Left cardiac atrium (tissue), 4 donors: ENCODE measurements at regions not wholly inside any gene's neighbourhood (a gene's known extent, or its start where the extent isn't known, plus 50 kb on each side); places are given as distances from the start of the nearest gene placed in this dataset.

Source experiments
- ATAC-seq, 2 donors: fragments of 200-7000 bp; cut with Tn5 transposase; one replicate each; pipeline ENCODE4 v1.9.1; 2020; ENCODE audit warnings: mild to moderate bottlenecking in 2 of 2, moderate library complexity in 2 of 2
- DNase-seq: peaks from one replicate; pipeline ENCODE4 v3.0.0-alpha.2; 2020
- intact Hi-C, 2 donors: fragments of 100-400 bp; cut with DNase I; formaldehyde crosslinking; loops; one replicate each; pipeline versions ENCODE4 v1.14.1 to v1.15.1; 2022 to 2023
- donor health status: DM: no; HTN: yes; CAD: no.
- donor health status: DM: no; HTN: yes; CAD: no; lungs with severe emphysema.
- donor health status: DM: yes; HTN: yes; CAD: no.
- donor health status: Dilated cardiomyopathy.

GRCh38 chr14:95034788-95035187 lies 122.5 kb downstream of the DICER1 start:
- no peak for DNase-seq
- no peak for ATAC-seq
- intact Hi-C loops, result no loop called here

DNA sequence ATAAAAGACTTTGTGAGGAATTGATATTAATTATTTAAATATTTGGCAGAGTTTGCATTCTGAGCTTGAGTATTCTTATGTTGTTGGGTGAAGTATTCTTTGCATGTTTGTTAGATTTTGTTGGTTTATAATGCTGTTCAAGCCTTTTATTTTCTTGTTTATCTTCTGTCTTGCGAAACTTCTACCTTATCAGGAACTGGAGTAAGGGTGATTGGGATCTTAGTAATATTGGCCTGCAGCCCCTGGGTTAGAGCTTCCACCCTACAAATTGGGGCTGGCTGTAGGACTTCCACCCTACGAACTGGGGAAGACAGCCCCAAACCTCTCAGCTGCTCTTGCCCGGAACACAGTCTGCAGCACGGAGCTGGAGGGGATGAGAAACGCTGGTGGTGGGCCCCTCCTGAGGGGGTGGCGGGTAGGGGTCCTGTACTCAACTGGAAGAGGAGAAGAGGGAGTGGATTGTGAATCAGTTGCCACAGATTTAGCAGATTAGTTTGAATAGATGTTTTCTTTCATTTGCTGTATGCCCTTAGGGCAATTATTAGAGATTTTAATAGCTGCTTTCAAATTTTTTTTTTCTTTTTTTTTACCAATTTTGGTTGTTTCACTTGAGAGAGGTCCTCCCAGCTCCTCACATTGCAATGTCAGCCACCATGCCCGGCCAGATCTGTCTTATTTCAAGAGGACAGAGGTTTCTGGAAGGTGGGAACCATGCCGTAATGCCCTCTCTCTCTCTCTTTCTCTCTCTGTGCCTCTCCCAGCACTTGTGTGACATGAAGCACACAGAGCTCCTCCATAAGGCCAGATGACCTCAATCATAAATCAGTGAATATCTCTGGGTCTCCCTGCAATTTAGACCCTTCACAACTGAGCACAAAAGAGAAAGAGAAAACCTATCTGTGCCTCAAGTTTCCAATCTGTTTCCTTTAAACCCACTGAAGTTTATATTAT lies 123.4 kb downstream of the DICER1 start:
- DNase-seq (no peak), ATAC-seq (no peak)

DNA sequence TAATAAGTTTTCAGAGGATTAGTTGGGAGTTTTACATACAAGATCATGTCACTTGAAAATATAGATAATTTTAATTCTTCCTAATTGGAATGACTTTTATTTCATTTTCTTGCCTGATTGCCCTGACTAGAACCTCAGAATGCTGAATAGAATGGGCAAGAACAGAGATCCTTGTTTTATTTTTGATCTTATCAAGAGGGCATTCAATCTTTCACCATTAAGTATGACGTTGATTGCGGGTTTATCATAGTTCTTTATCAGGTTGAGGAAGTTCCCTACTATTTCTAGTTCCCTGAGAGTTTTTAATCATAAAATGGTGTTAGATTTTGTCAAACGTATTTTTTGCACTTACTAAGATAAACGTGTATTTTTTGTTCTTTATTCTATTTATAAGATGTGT lies 124.3 kb downstream of the DICER1 start:
- DNase-seq, result no peak
- no peak for ATAC-seq
- intact Hi-C loops, result no loop called here

More for the DNA sequence above, 123.4 kb downstream of the DICER1 start:
- intact Hi-C loops, result no loop called here

- intact Hi-C loops, result no loop called here
- DNase-seq (no peak), ATAC-seq (no peak)
Measured at GRCh38 chr14:95026851-95027463, 130.4 kb downstream of the DICER1 start.

GRCh38 chr14:95025941-95026340 lies 131.4 kb downstream of the DICER1 start:
- DNase-seq, result no peak
- no peak for ATAC-seq
- intact Hi-C loops, result no loop called here

DNA sequence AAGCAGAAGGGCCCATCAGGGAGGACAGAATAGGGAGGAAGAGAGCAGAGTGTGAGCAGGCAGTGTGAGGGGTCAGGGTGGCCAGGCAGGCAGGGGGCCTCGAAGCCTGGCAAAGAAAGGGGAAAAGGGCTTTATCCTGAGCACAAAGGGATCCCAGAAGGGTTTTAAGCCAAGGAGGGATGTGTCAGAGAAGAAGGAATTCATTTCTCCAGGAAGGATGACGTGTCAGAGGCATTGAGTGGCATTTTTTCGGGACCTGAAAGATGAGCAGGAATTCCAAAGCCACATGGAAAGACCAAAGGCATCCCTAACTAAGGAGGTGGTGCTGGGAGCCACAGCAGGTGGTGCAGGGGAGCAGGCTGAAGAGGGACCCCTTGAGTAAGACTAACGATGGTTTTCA lies 132.1 kb downstream of the DICER1 start:
- no peak for ATAC-seq
- intact Hi-C loops, result no loop called here
- DNase-seq, result no peak

DNA sequence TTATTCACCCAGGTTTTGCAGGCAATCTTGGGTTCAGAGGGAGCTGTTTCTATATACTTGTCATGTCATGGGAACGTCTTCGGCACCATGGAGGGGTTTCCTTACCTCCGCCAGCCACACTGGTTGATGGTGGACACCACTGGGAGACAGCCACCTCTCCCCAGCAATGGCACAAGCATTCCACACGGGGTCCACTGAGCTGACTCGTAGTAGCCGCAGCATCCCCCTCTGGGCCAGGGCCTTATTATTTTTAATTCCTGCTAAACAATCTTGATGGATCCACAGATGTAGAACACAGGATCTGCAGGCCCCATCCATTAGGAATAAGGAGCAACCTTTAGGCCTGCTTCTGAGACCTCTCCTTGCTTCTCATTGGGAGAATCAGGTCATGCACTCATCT lies 132.9 kb downstream of the DICER1 start:
- DNase-seq, result no peak

DNA sequence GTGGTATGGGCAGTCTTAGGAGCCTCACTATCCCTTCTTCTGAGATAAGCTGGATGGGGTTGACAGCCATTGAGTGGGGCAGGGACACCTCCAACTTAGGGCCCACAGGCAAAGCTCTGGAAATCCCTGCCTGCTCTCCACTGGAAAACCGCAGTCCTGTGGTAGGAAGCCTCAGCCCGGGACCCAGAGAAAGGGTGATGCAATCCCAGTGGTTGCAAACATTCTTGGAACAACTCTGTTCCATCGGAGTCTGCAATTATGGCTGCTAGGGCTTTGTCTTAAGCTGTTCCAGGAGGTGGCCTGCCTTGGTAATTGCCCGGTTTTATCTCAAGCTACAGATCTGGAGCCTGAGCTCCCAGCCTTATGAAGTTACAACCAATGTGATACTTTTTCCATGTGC lies 133.4 kb downstream of the DICER1 start:
- no peak for ATAC-seq
- DNase-seq, result no peak

More for the DNA sequence above, 132.9 kb downstream of the DICER1 start:
- intact Hi-C loops, result no loop called here
- no peak for ATAC-seq

GRCh38 chr14:95023115-95023514 lies 134.2 kb downstream of the DICER1 start:
- intact Hi-C loops, result no loop called here
- no peak for DNase-seq
- ATAC-seq, result no peak

More for the DNA sequence above, 133.4 kb downstream of the DICER1 start:
- intact Hi-C loops, result no loop called here

- DNase-seq, result no peak
- intact Hi-C loops, result no loop called here
- no peak for ATAC-seq
Measured at GRCh38 chr14:95021588-95021987, 135.7 kb downstream of the DICER1 start.

- DNase-seq (no peak), ATAC-seq (peak in 1 of 2 donors; percentile 36)
- intact Hi-C loops, result no loop called here
Measured at GRCh38 chr14:95018821-95019220, 138.5 kb downstream of the DICER1 start.

DNA sequence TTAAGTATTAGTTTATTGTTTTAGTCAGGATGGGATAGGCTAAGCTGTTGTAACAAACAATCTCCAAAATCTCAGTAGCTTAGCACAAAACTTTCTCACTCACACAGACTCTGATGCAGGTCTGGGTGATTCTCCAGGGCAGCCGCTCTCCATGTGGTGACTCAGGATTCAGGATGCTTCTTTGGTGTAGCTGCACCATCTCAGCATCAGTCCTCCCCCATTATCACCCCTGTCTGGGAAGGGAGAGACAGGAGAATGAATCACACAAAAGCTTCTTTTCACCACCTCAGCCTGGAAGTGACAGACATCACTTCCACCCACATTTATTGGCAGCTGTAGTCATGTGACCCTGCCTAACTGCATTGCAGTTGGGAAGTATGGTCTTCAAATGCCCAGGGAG lies 142.3 kb downstream of the DICER1 start:
- intact Hi-C loops, result no loop called here
- ATAC-seq, result no peak
- DNase-seq, result no peak

DNA sequence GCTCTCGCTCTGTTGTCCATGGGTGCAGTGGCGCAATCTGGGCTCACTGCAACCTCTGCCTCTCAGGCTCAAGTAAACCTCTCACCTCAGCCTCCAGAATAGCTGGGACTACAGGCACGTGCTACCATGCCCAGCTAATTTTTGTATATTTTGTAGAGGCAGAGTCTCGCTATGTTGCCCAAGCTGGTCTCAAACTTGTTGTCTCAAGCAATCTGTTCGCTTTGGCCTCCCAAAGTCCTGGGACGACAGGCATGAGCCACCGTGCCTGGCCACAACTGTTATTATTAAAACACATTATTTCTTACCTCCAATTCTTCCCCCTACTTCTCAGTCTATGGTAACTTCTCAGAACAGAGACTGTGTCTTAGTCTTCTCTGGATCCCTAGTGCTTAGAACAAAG lies 143.3 kb downstream of the DICER1 start:
- intact Hi-C loops, result no loop called here
- no peak for DNase-seq
- no peak for ATAC-seq

DNA sequence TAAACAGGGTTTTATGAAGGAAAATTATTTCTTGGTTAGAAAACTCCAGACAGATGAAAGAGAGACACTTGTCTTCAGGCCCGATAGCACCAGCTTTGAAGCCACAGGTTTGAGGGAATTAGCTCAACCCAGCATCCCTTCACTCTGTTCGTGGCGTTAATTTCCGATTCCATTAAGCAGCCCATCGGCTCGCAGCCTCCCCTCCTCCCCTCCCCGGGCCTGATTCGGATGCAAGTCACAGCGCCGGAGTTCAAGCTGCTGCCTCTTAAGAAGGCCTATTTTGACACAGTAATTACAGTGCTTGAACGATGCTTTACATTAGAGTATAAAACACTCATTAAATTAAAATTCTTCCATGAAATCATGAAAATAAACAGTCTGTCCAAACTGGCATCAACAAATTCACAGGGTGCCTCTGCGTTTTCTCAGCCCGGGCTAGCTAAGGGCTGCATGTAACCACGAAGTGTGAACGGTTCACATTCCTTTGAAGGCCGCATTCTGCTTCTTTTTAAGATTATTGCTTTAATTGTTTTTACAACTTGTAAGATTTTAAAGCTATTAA lies 145.8 kb downstream of the DICER1 start:
- no peak for DNase-seq
- ATAC-seq, result no peak
- intact Hi-C loops, result no loop called here

GRCh38 chr14:95008445-95009217 lies 148.7 kb downstream of the DICER1 start:
- intact Hi-C loops, result no loop called here
- ATAC-seq (peak; percentile 70 to 80), DNase-seq (no peak)

DNA sequence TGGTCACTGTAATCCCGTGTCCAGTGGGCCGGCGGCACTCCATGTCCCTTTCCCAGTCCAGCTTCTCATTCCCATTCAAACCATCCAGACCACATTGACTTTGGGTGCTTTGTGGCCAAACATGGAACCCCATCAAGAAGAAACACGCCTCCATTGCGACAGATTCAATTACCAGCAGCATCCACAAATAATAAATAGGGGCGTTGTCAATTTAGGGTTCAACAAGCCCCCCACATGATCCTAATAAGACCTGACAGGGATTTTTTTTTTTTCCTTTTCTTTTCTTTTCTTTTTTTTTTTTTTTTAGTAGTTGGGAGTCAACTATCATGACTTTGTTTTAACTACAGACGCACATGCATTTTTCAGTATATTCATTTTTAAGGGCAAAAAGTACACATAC lies 149.4 kb downstream of the DICER1 start:
- DNase-seq (no peak), ATAC-seq (no peak)
- intact Hi-C loops, result no loop called here

DNA sequence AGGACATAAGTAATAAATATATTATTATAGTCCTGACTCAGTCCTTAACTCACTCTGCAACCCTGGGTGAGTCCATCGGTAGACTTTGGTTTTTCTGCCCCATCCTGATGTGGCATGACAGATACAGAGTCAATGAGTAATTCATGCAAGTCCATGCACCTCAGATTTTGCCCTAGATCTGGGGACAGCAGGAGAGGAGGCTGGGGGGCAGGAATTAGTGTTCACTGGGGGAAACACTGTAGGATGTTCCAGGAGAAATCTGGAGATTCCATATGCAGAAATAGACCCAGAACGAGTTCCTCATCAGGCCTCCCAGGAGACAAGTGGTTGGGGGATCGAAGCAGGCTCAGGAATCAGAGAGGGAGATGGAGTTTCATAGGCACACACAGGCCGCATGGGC lies 150.8 kb downstream of the DICER1 start:
- ATAC-seq (no peak), DNase-seq (no peak)
- intact Hi-C loops, result no loop called here

- DNase-seq (no peak), ATAC-seq (no peak)
- intact Hi-C loops, result no loop called here
Measured at GRCh38 chr14:95006051-95006450, 151.3 kb downstream of the DICER1 start.

DNA sequence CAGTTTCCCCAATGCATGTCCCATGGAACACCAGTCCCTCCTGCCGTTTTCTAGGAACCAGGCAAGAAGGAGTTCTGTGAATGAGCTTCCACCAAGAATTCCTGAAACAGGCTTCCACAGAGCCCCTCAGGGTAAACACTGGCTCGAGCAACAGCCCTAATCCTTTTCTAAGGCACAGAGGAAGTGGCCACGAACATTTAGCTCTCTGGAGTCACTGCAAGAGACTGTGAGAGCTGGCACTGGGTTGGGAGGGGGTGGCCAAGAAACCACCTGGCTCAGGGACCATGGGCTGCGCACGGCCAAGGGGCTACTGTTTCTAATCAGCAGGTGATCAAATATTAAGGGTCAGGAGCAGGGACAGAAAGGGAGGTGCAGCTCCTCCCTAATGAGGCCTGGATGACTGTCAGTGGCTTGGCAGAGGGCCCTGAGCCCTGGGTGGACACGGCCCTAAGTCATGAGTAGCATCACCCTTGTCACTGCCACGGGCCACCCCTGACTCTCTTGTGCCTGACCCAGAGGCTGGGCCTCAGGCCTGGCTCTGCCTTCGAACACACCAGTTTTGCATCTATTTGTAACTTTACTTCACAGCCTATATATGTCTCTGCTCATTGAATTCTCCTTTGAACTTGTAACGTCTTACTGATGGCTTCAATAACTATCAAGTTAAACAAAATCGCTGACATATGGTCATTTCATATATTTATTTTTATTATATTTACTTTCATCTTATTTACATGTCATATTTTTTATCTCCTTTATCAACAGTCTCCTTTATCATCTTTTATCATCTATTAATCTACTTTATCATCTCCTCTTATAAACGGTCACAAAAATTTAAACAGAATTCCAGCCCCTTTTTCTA lies 154.0 kb downstream of the DICER1 start:
- intact Hi-C loops, result no loop called here
- ATAC-seq, result no peak
- no peak for DNase-seq
